ENCODE measurements at regions not wholly inside any gene's neighbourhood (a gene's known extent, or its start where the extent isn't known, plus 50 kb on each side); places are given as distances from the start of the nearest gene placed in this dataset.

- no peaks in the 10 kb centered on the region for H3K9me3 ChIP-seq (replicated peaks; ENCODE audit: control insufficient read depth, insufficient read depth, low read length)
- POLR2A ChIA-PET, result no interaction called here
- H3K27ac ChIP-seq (ENCODE audit: insufficient read depth, low read depth, low read length), result no peak overlapping the region
- FAIRE-seq, result no peak
- H3K27me3 ChIP-seq (ENCODE audit: control insufficient read depth in 2 of 2, insufficient read depth in 2 of 2, low read length in 2 of 2), result peaks cover 4 to 6% of the 10 kb centered on the region in 2 experiments
- no peak overlapping the region for H2AFZ ChIP-seq (ENCODE audit: low read depth, low read length)
- CTCF ChIA-PET, result interaction anchor here (0.9 kb wide), 1 partner anchor 12 kb away, joined by 3 read pairs; no protein-coding TSS in a partner anchor
- no peaks in the 10 kb centered on the region for H3K9me1 ChIP-seq (replicated peaks; ENCODE audit: control insufficient read depth, extremely low read depth, insufficient read depth, low read length)
- dilution Hi-C loops (cut with MboI; ENCODE audit: extremely low pct_ligation_motif_present, low sequenced_read_pairs) (no loop called here), intact Hi-C loops (cut with micrococcal nuclease) (no loop called here)
- TF ChIP-seq CTCF (IDR thresholded peaks at IDR 0.05; ENCODE audit: extremely low read depth in 1 of 2, insufficient read depth in 1 of 2, low read depth in 1 of 2, low read length in 2 of 2), result no peak
- no peak for TF ChIP-seq MAX (IDR thresholded peaks at IDR 0.05; ENCODE audit: insufficient read depth, insufficient read length)
- TF ChIP-seq POLR2AphosphoS5 (IDR thresholded peaks at IDR 0.05; ENCODE audit: insufficient read depth, low read depth, low read length), result no peak
- no peak for TF ChIP-seq POLR2A (IDR thresholded peaks at IDR 0.05; ENCODE audit: low read depth, low read length)
- TF ChIP-seq JUN (IDR thresholded peaks at IDR 0.05; ENCODE audit: borderline replicate concordance, insufficient read depth, insufficient read length, low read depth), result no peak
- TF ChIP-seq EZH2 (IDR thresholded peaks at IDR 0.05; ENCODE audit: borderline replicate concordance, low read depth, low read length, severe bottlenecking), result no peak
- no peak for TF ChIP-seq MYC (IDR thresholded peaks at IDR 0.05; ENCODE audit: low read depth, low read length)
- TF ChIP-seq GATA2 (IDR thresholded peaks at IDR 0.05; ENCODE audit: insufficient read depth, insufficient read length, low read depth, low read length), result no peak
- no peak for TF ChIP-seq FOS (IDR thresholded peaks at IDR 0.05; ENCODE audit: borderline replicate concordance, insufficient read depth, low read length)
- H3K4me3 ChIP-seq (replicated peaks in 1 of 3; ENCODE audit: insufficient read depth in 1 of 3, low read depth in 1 of 3, low read length in 3 of 3), result no peak overlapping the region
- no peaks in the 10 kb centered on the region for H3K79me2 ChIP-seq (ENCODE audit: control insufficient read depth, insufficient read depth, low read length)
- no peak overlapping the region for H3K9ac ChIP-seq (replicated peaks; ENCODE audit: extremely low read depth, insufficient read depth, low read length)
- H4K20me1 ChIP-seq (replicated peaks; ENCODE audit: control insufficient read depth, extremely low read depth, insufficient read depth, low read length), result no peaks in the 10 kb centered on the region
- H3K4me2 ChIP-seq (ENCODE audit: insufficient read depth, low read length), result no peak overlapping the region
- H3K36me3 ChIP-seq (ENCODE audit: control insufficient read depth in 2 of 2, extremely low read depth in 1 of 2, insufficient read depth in 2 of 2, low read length in 2 of 2), result no peaks in the 10 kb centered on the region
- BruUV-seq (replicated peaks), result no TSS peak
- no peaks in the 10 kb centered on the region for H3K4me1 ChIP-seq (ENCODE audit: control insufficient read depth, extremely low read depth, insufficient read depth, low read length)
- DNase-seq (ENCODE audit: low read depth, low spot score), result no peak
These were observed 229.8 kb upstream of the TARS1 start for GRCh38 chr5:33210978-33211377.

Data from endothelial cell of umbilical vein (primary cell).